SK-N-SH (cell line): ENCODE measurements at regions not wholly inside any gene's neighbourhood (a gene's known extent, or its start where the extent isn't known, plus 50 kb on each side); places are given as distances from the start of the nearest gene placed in this dataset.

ENCODE experiments used
- CTCF ChIA-PET: fragments of 300-600, 350-600 bp; formaldehyde crosslinking; extraction: SDS; loops from one replicate; lab custom pipeline; 2021; lab: Yijun Ruan, JAX
- POLR2A ChIA-PET: fragments of 350-600 bp; sonication (Branson Sonifier 250); formaldehyde crosslinking; extraction: SDS; loops from one replicate; lab custom pipeline; 2020; ENCODE audit warnings: antibody characterized with exemption, inconsistent platforms; lab: Yijun Ruan, JAX
- DNase-seq: peaks from one replicate; pipeline ENCODE4 v3.0.0; 2012
- H2AFZ ChIP-seq: fragments of 200-600 bp; sonication (generic); 2 replicates; pipeline ENCODE4 v1.8.1; 2016; ENCODE audit warnings: antibody characterized with exemption, mild to moderate bottlenecking, low read depth
- H3F3A ChIP-seq: fragments of 200-600 bp; sonication (generic); replicated peaks from 2 replicates; pipeline ENCODE3; 2016; ENCODE audit warnings: antibody characterized with exemption, mild to moderate bottlenecking; ENCODE audit not compliant: insufficient read depth
- H3K27ac ChIP-seq, 2 experiments: fragments of 200-500 bp in 1 of 2; fragments of 200-600 bp in 1 of 2; sonication (Bioruptor generic) in 1 of 2; sonication (generic), shearing (Covaris generic) in 1 of 2; 2 replicates each; pipeline versions ENCODE4 v1.5.1 to v1.6.1; 2014 to 2016; ENCODE audit warnings: low read depth in 2 of 2, inconsistent platforms in 1 of 2, low read length in 1 of 2, mild to moderate bottlenecking in 1 of 2, mixed read lengths in 1 of 2
- H3K27me3 ChIP-seq: fragments of 200-600 bp; sonication (generic), shearing (Covaris generic); 2 replicates; pipeline ENCODE4 v1.6.1; 2016; ENCODE audit warnings: mixed run types; ENCODE audit not compliant: insufficient read depth
- H3K36me3 ChIP-seq, 2 experiments: fragments of 200-500 bp in 1 of 2; fragments of 200-600 bp in 1 of 2; sonication (Bioruptor generic) in 1 of 2; sonication (generic) in 1 of 2; replicated peaks in 1 of 2; 2 replicates each; pipeline versions ENCODE3 to v1.5.1; 2014 to 2016; ENCODE audit warnings: low read length in 1 of 2, mild to moderate bottlenecking in 1 of 2; ENCODE audit not compliant: insufficient read depth in 2 of 2, control insufficient read depth in 1 of 2
- H3K4me1 ChIP-seq, 2 experiments: fragments of 200-500 bp in 1 of 2; fragments of 200-600 bp in 1 of 2; sonication (Bioruptor generic) in 1 of 2; sonication (generic), shearing (Covaris generic) in 1 of 2; 2 replicates each; pipeline versions ENCODE4 v1.5.1 to v1.6.1; 2014 to 2016; ENCODE audit warnings: low read depth in 1 of 2, low read length in 1 of 2, mixed run types in 1 of 2; ENCODE audit not compliant: insufficient read depth in 2 of 2, control insufficient read depth in 1 of 2
- H3K4me2 ChIP-seq: fragments of 200-600 bp; sonication (generic), shearing (Covaris generic); 2 replicates; pipeline ENCODE4 v1.6.1; 2017; ENCODE audit warnings: mixed run types
- H3K4me3 ChIP-seq, 2 experiments: fragments of 200-500 bp in 1 of 2; fragments of 200-600 bp in 1 of 2; sonication (Bioruptor generic) in 1 of 2; sonication (generic), shearing (Covaris generic) in 1 of 2; 2 replicates each; pipeline versions ENCODE4 v1.5.1 to v1.8.1; 2014 to 2016; ENCODE audit warnings: low read depth in 2 of 2, inconsistent platforms in 1 of 2, low read length in 1 of 2, mild to moderate bottlenecking in 1 of 2, mixed read lengths in 1 of 2, moderate library complexity in 1 of 2
- H3K79me2 ChIP-seq: fragments of 200-600 bp; sonication (generic); 2 replicates; pipeline ENCODE4 v1.8.1; 2017; ENCODE audit warnings: mild to moderate bottlenecking; ENCODE audit not compliant: insufficient read depth
- H3K9ac ChIP-seq: fragments of 200-600 bp; sonication (generic); 2 replicates; pipeline ENCODE4 v1.6.1; 2017; ENCODE audit warnings: mixed run types
- H3K9me2 ChIP-seq: fragments of 200-600 bp; sonication (generic); 2 replicates; pipeline ENCODE4 v1.6.1; 2017; ENCODE audit warnings: mixed run types
- H3K9me3 ChIP-seq: fragments of 200-600 bp; sonication (generic); 2 replicates; pipeline ENCODE4 v1.6.1; 2017; ENCODE audit warnings: mixed run types, mild to moderate bottlenecking, moderate library complexity
- H4K20me1 ChIP-seq: fragments of 200-600 bp; sonication (generic); 2 replicates; pipeline ENCODE4 v1.6.1; 2017; ENCODE audit warnings: mild to moderate bottlenecking, mixed run types; ENCODE audit not compliant: insufficient read depth
- ELF1 ChIP-seq: IDR thresholded peaks from 2 replicates; pipeline ENCODE4 v1.4.0; 2012
- EP300 ChIP-seq, 2 experiments: IDR thresholded peaks; 2 replicates each; pipeline versions ENCODE4 v1.4.0 to v1.6.1; 2012; ENCODE audit warnings: borderline replicate concordance in 1 of 2, low read depth in 1 of 2, low read length in 1 of 2
- FOXJ3 ChIP-seq: sonication (generic); formaldehyde crosslinking; IDR thresholded peaks from 2 replicates; pipeline ENCODE4 v1.5.1; 2020; ENCODE audit warnings: mild to moderate bottlenecking, missing genetic modification reagents
- FOXM1 ChIP-seq: IDR thresholded peaks from 2 replicates; pipeline ENCODE4 v1.4.0; 2012; ENCODE audit warnings: low read depth, mild to moderate bottlenecking
- GATA2 ChIP-seq: sonication (generic); formaldehyde crosslinking; IDR thresholded peaks from 2 replicates; pipeline ENCODE4 v1.5.0; 2020; ENCODE audit warnings: mild to moderate bottlenecking, missing genetic modification reagents
- JUND ChIP-seq: IDR thresholded peaks from 2 replicates; pipeline ENCODE4 v1.4.0; 2012
- MEF2A ChIP-seq: IDR thresholded peaks from 2 replicates; pipeline ENCODE4 v1.4.0; 2012; ENCODE audit warnings: low read depth, borderline replicate concordance
- NRF1 ChIP-seq: IDR thresholded peaks from 2 replicates; pipeline ENCODE4 v1.6.1; 2012; ENCODE audit warnings: low read depth, mild to moderate bottlenecking, low read length
- POLR2AphosphoS5 ChIP-seq: IDR thresholded peaks from 2 replicates; pipeline ENCODE4 v1.6.1; 2012; ENCODE audit warnings: low read depth, low read length
- RAD21 ChIP-seq: IDR thresholded peaks from 2 replicates; pipeline ENCODE4 v1.6.1; 2012; ENCODE audit warnings: mild to moderate bottlenecking, low read length
- RFX5 ChIP-seq: IDR thresholded peaks from 2 replicates; pipeline ENCODE4 v1.6.1; 2012; ENCODE audit warnings: mild to moderate bottlenecking, improper control_type of control experiment, low read length
- RXRA ChIP-seq: IDR thresholded peaks from 2 replicates; pipeline ENCODE4 v1.4.0; 2012; ENCODE audit warnings: low read depth, mild to moderate bottlenecking, borderline replicate concordance
- SIN3A ChIP-seq: IDR thresholded peaks from 2 replicates; pipeline ENCODE4 v1.6.1; 2012; ENCODE audit warnings: low read depth, mild to moderate bottlenecking, low read length, moderate library complexity, borderline replicate concordance
- TAF1 ChIP-seq: IDR thresholded peaks from 2 replicates; pipeline ENCODE4 v1.6.1; 2012; ENCODE audit warnings: low read depth, mild to moderate bottlenecking, low read length, moderate library complexity, borderline replicate concordance
- TEAD4 ChIP-seq: IDR thresholded peaks from 2 replicates; pipeline ENCODE4 v1.4.0; 2012; ENCODE audit warnings: mild to moderate bottlenecking, borderline replicate concordance; ENCODE audit not compliant: insufficient read depth
- YY1 ChIP-seq: IDR thresholded peaks from 2 replicates; pipeline ENCODE4 v1.4.0; 2012; ENCODE audit warnings: low read depth, mild to moderate bottlenecking
- WGBS: methylation state at CpG from one replicate; pipeline ENCODE4 v1.1.6; 2017; ENCODE audit warnings: low lambda C conversion rate; 5-methylcytosine and 5-hydroxymethylcytosine counted together
- TF ChIP-seq, protein P1 (sequence below): fragments of 150-350 bp; IDR thresholded peaks from 2 replicates; pipeline ENCODE4 v1.6.1; 2017; ENCODE audit warnings: antibody characterized with exemption, low read length, low read depth, borderline replicate concordance
- TF ChIP-seq, protein P2 (sequence below): fragments of 200-600 bp; sonication (generic); IDR thresholded peaks from 2 replicates; pipeline ENCODE4 v1.6.1; 2017; ENCODE audit warnings: antibody characterized with exemption, mild to moderate bottlenecking, moderate library complexity
- TF ChIP-seq, protein P3 (sequence below): IDR thresholded peaks from 2 replicates; pipeline ENCODE4; 2012
- TF ChIP-seq, protein P4 (sequence below): IDR thresholded peaks from 2 replicates; pipeline ENCODE4 v1.4.0; 2012; ENCODE audit warnings: low read depth, borderline replicate concordance
- TF ChIP-seq, protein P5 (sequence below): IDR thresholded peaks from 2 replicates; pipeline ENCODE4 v1.4.0; 2012; ENCODE audit warnings: low read depth

DNA sequence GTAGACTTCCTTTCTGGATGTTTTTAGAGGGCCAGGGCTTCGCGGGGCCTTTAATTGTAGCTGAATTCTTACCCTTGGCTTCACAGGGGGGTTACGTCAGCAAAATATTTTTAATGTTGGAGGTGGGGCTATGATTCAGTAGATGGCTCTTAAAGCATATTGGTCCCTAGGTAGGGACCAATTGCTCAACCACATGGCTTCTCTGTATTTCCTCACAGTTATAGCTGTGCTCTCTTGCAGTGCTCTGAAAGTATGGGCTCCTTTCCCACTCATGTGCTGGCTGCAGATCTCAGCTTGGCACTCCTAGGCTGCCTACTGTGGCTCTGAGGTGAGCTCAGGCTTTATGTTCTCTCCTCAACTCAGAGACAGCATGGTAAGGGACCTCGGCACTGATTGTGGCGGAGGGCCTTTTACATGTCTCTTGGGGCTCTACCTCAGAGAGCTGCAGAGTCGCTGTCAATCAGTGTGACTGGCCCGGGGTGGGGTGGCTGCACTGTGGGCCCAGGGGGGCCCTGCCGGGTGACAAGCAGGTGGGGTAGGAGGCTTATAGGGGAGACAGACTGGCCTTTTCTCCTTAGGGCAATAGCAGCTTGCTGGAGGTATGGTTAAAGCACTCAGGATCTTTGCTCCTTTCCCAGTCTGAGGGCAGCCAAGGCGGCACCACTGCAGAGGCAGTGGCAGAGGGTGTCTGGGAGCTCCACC, 318.0 kb downstream of the DOK5 start:
- H3K79me2 ChIP-seq = no peaks in the 10 kb centered on the region
- H3F3A ChIP-seq = peaks cover 2% of the 10 kb centered on the region
- H3K9me3 ChIP-seq = no peaks in the 10 kb centered on the region; the same call in 1 of the 2 replicates
- no peak overlapping the region for H3K4me3 ChIP-seq
- ChIA-PET CTCF (no interaction called here), POLR2A (no interaction called here)
- no peak overlapping the region for H3K4me2 ChIP-seq
- H3K27me3 ChIP-seq = no peaks in the 10 kb centered on the region
- no peak for DNase-seq
- TF ChIP-seq TAF1 = no peak
- TF ChIP-seq, protein P1, sequence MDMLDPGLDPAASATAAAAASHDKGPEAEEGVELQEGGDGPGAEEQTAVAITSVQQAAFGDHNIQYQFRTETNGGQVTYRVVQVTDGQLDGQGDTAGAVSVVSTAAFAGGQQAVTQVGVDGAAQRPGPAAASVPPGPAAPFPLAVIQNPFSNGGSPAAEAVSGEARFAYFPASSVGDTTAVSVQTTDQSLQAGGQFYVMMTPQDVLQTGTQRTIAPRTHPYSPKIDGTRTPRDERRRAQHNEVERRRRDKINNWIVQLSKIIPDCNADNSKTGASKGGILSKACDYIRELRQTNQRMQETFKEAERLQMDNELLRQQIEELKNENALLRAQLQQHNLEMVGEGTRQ = no peak
- TF ChIP-seq RAD21 = no peak
- TF ChIP-seq FOXJ3 (CRISPR knock-in tag) = no peak
- no peak for TF ChIP-seq SIN3A
- TF ChIP-seq, protein P2, sequence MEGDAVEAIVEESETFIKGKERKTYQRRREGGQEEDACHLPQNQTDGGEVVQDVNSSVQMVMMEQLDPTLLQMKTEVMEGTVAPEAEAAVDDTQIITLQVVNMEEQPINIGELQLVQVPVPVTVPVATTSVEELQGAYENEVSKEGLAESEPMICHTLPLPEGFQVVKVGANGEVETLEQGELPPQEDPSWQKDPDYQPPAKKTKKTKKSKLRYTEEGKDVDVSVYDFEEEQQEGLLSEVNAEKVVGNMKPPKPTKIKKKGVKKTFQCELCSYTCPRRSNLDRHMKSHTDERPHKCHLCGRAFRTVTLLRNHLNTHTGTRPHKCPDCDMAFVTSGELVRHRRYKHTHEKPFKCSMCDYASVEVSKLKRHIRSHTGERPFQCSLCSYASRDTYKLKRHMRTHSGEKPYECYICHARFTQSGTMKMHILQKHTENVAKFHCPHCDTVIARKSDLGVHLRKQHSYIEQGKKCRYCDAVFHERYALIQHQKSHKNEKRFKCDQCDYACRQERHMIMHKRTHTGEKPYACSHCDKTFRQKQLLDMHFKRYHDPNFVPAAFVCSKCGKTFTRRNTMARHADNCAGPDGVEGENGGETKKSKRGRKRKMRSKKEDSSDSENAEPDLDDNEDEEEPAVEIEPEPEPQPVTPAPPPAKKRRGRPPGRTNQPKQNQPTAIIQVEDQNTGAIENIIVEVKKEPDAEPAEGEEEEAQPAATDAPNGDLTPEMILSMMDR = no peak
- TF ChIP-seq RFX5 = no peak
- TF ChIP-seq RXRA = no peak
- TF ChIP-seq JUND = no peak
- TF ChIP-seq TEAD4 = no peak
- TF ChIP-seq FOXM1 = no peak
- no peak for TF ChIP-seq MEF2A
- H3K27ac ChIP-seq = no peak overlapping the region
- 56% methylated on average over 7 of the region's 9 CpGs for WGBS
- H4K20me1 ChIP-seq = no peaks in the 10 kb centered on the region
- no peak overlapping the region for H3K9ac ChIP-seq
- no peaks in the 10 kb centered on the region for H3K4me1 ChIP-seq
- H3K9me2 ChIP-seq = no peaks in the 10 kb centered on the region
- H2AFZ ChIP-seq = no peak overlapping the region
- H3K36me3 ChIP-seq = no peaks in the 10 kb centered on the region

DNA sequence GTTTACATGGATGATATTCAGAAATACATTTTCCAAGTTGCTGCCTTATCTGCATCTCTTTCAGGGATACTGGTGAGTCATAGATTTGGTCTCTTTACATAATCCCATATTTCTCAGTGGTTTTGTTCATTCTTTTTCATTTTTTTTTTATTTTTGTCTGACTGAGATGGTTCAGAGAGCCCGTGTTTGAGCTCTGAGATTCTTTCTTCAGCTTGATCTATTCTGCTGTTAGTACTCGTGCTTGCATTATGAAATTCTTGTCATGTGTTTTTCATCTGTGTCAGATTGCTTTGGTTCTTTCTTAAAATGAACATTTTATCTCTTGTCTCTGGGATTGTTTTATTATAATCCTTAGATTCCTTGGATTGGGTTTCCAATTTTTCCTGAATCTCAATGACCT, 317.3 kb downstream of the DOK5 start:
- H3K27me3 ChIP-seq = no peaks in the 10 kb centered on the region
- CTCF ChIA-PET = no interaction called here
- TF ChIP-seq, protein P3, sequence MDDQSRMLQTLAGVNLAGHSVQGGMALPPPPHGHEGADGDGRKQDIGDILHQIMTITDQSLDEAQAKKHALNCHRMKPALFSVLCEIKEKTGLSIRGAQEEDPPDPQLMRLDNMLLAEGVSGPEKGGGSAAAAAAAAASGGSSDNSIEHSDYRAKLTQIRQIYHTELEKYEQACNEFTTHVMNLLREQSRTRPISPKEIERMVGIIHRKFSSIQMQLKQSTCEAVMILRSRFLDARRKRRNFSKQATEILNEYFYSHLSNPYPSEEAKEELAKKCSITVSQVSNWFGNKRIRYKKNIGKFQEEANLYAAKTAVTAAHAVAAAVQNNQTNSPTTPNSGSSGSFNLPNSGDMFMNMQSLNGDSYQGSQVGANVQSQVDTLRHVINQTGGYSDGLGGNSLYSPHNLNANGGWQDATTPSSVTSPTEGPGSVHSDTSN = no peak
- TF ChIP-seq FOXJ3 (CRISPR knock-in tag) (no peak), GATA2 (CRISPR knock-in tag) (no peak), YY1 (no peak), RAD21 (no peak), RXRA (no peak), ELF1 (no peak), POLR2AphosphoS5 (no peak), EP300 (IDR thresholded peaks at IDR 0.05; ENCODE audit: borderline replicate concordance in 1 of 2, low read depth in 1 of 2, low read length in 1 of 2) (no peak), NRF1 (no peak)
- TF ChIP-seq, protein P4, sequence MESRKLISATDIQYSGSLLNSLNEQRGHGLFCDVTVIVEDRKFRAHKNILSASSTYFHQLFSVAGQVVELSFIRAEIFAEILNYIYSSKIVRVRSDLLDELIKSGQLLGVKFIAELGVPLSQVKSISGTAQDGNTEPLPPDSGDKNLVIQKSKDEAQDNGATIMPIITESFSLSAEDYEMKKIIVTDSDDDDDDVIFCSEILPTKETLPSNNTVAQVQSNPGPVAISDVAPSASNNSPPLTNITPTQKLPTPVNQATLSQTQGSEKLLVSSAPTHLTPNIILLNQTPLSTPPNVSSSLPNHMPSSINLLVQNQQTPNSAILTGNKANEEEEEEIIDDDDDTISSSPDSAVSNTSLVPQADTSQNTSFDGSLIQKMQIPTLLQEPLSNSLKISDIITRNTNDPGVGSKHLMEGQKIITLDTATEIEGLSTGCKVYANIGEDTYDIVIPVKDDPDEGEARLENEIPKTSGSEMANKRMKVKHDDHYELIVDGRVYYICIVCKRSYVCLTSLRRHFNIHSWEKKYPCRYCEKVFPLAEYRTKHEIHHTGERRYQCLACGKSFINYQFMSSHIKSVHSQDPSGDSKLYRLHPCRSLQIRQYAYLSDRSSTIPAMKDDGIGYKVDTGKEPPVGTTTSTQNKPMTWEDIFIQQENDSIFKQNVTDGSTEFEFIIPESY = no peak
- TF ChIP-seq, protein P5, sequence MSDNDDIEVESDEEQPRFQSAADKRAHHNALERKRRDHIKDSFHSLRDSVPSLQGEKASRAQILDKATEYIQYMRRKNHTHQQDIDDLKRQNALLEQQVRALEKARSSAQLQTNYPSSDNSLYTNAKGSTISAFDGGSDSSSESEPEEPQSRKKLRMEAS = no peak
- TF ChIP-seq, all 33 proteins: peak for 0
- DNase-seq = no peak
- no peaks in the 10 kb centered on the region for H3K79me2 ChIP-seq
- peaks cover 2% of the 10 kb centered on the region for H3F3A ChIP-seq
- no peaks in the 10 kb centered on the region for H4K20me1 ChIP-seq
- no peak overlapping the region for H2AFZ ChIP-seq
- POLR2A ChIA-PET = no interaction called here
- no peaks in the 10 kb centered on the region for H3K9me2 ChIP-seq
- H3K9ac ChIP-seq = no peak overlapping the region
- H3K4me3 ChIP-seq = no peak overlapping the region
- no peaks in the 10 kb centered on the region for H3K9me3 ChIP-seq
- H3K27ac ChIP-seq = no peak overlapping the region
- no peaks in the 10 kb centered on the region for H3K4me1 ChIP-seq
- WGBS = 12% methylated on average over 2 of the region's 2 CpGs
- no peaks in the 10 kb centered on the region for H3K36me3 ChIP-seq
- no peak overlapping the region for H3K4me2 ChIP-seq
